IMR-90 (cell line): ENCODE measurements at regions not wholly inside any gene's neighbourhood (a gene's known extent, or its start where the extent isn't known, plus 50 kb on each side); places are given as distances from the start of the nearest gene placed in this dataset.
A peak's percentile ranks its signal among the peaks of the same experiment; 100 is the strongest.

Experiments used
- ATAC-seq: fragments of 200-7000 bp; cut with Tn5 transposase; 2 replicates; pipeline ENCODE4 v1.9.1; 2020; ENCODE audit warnings: low read depth, mild to moderate bottlenecking, moderate library complexity
- BruUV-seq: library from RNA; stranded (reverse); fragments of 400-500 nt; replicated peaks from 2 replicates; lab custom pipeline; 2021; lab: Mats Ljungman, UMichigan
- CTCF ChIA-PET: fragments of 300-600 bp; formaldehyde crosslinking; extraction: SDS; loops from one replicate; lab custom pipeline; 2021; ENCODE audit warnings: antibody characterized with exemption; lab: Yijun Ruan, JAX
- POLR2A ChIA-PET: fragments of 300-600 bp; sonication (Branson Sonifier 250); formaldehyde crosslinking; loops from one replicate; lab custom pipeline; 2022; ENCODE audit warnings: antibody characterized with exemption; ENCODE audit not compliant: unreplicated experiment; lab: Charles Lee
- DNase-seq: peaks from one replicate; pipeline ENCODE4 v3.0.0; 2013
- H2AFZ ChIP-seq: replicated peaks from 2 replicates; pipeline ENCODE3; 2013; ENCODE audit warnings: low read length, mild to moderate bottlenecking; ENCODE audit not compliant: poor library complexity
- H2AK5ac ChIP-seq: 2 replicates; pipeline ENCODE4 v1.6.1; 2013; ENCODE audit warnings: low read depth, low read length, inconsistent platforms
- H2AK9ac ChIP-seq: replicated peaks from 2 replicates; pipeline ENCODE3; 2013; ENCODE audit warnings: mild to moderate bottlenecking, low read depth, low read length, moderate library complexity; ENCODE audit not compliant: poor library complexity
- H2BK120ac ChIP-seq: 2 replicates; pipeline ENCODE4 v1.6.1; 2013; ENCODE audit warnings: low read depth, low read length, inconsistent platforms
- H2BK15ac ChIP-seq: 3 replicates; pipeline ENCODE4 v1.6.1; 2013; ENCODE audit warnings: low read depth, low read length, inconsistent platforms
- H2BK20ac ChIP-seq: 2 replicates; pipeline ENCODE4 v1.6.1; 2013; ENCODE audit warnings: low read depth, mild to moderate bottlenecking, inconsistent platforms, low read length, moderate library complexity
- H2BK5ac ChIP-seq: 2 replicates; pipeline ENCODE4 v1.6.1; 2013; ENCODE audit warnings: mild to moderate bottlenecking, low read depth, low read length, inconsistent platforms; ENCODE audit not compliant: poor library complexity, severe bottlenecking
- H3K14ac ChIP-seq: replicated peaks from 2 replicates; pipeline ENCODE4 v1.6.1; 2013; ENCODE audit warnings: low read depth, low read length, inconsistent platforms
- H3K18ac ChIP-seq: 2 replicates; pipeline ENCODE4 v1.6.1; 2013; ENCODE audit warnings: low read depth, low read length, control low read depth
- H3K23ac ChIP-seq: 2 replicates; pipeline ENCODE4 v1.6.1; 2013; ENCODE audit warnings: low read depth, low read length, inconsistent platforms
- H3K27ac ChIP-seq: 2 replicates; pipeline ENCODE4 v1.5.1; 2013; ENCODE audit warnings: mild to moderate bottlenecking, control low read depth, low read length; ENCODE audit not compliant: insufficient read depth
- H3K27me3 ChIP-seq: 2 replicates; pipeline ENCODE4 v1.6.1; 2013; ENCODE audit warnings: low read length; ENCODE audit not compliant: control insufficient read depth, insufficient read depth
- H3K36me3 ChIP-seq: 2 replicates; pipeline ENCODE4 v1.6.1; 2013; ENCODE audit warnings: low read length, mixed read lengths; ENCODE audit not compliant: control insufficient read depth, insufficient read depth
- H3K4ac ChIP-seq: 2 replicates; pipeline ENCODE4 v1.6.1; 2013; ENCODE audit warnings: low read depth, low read length, inconsistent platforms
- H3K4me1 ChIP-seq: 2 replicates; pipeline ENCODE4 v1.6.1; 2013; ENCODE audit warnings: low read length, mixed read lengths; ENCODE audit not compliant: control insufficient read depth, insufficient read depth
- H3K4me2 ChIP-seq: 2 replicates; pipeline ENCODE4 v1.6.1; 2013; ENCODE audit warnings: low read depth, mild to moderate bottlenecking, control low read depth, low read length, moderate library complexity
- H3K4me3 ChIP-seq: 2 replicates; pipeline ENCODE4 v1.5.1; 2013; ENCODE audit warnings: low read depth, mild to moderate bottlenecking, control low read depth, low read length, moderate library complexity; ENCODE audit not compliant: insufficient read depth
- H3K56ac ChIP-seq: 2 replicates; pipeline ENCODE4 v1.6.1; 2013; ENCODE audit warnings: low read length, inconsistent platforms; ENCODE audit not compliant: insufficient read depth; ENCODE audit errors: extremely low read depth
- H3K79me1 ChIP-seq, 2 experiments: 2 replicates each; pipeline ENCODE4 v1.6.1; 2013; ENCODE audit warnings: low read length in 2 of 2, inconsistent platforms in 1 of 2, low read depth in 1 of 2
- H3K9ac ChIP-seq: 2 replicates; pipeline ENCODE4 v1.6.1; 2013; ENCODE audit warnings: low read depth, low read length, control low read depth
- H3K9me1 ChIP-seq: 2 replicates; pipeline ENCODE4 v1.6.1; 2013; ENCODE audit warnings: low read length, inconsistent platforms; ENCODE audit not compliant: insufficient read depth
- H3K9me3 ChIP-seq: 2 replicates; pipeline ENCODE4 v1.6.1; 2013; ENCODE audit warnings: low read length; ENCODE audit not compliant: control insufficient read depth, insufficient read depth
- H4K20me1 ChIP-seq: 2 replicates; pipeline ENCODE4 v1.6.1; 2013; ENCODE audit warnings: low read length, inconsistent platforms; ENCODE audit not compliant: insufficient read depth
- H4K5ac ChIP-seq: 2 replicates; pipeline ENCODE4 v1.6.1; 2013; ENCODE audit warnings: mild to moderate bottlenecking, low read depth, low read length, control low read depth
- H4K8ac ChIP-seq, 2 experiments: 2 replicates each; pipeline ENCODE4 v1.6.1; 2013; ENCODE audit warnings: low read depth in 2 of 2, low read length in 2 of 2, control low read depth in 1 of 2, inconsistent platforms in 1 of 2
- H4K91ac ChIP-seq: 2 replicates; pipeline ENCODE4 v1.6.1; 2013; ENCODE audit warnings: low read depth, low read length, inconsistent platforms; ENCODE audit not compliant: insufficient read depth
- BHLHE40 ChIP-seq: fragments of 150-350 bp; IDR thresholded peaks from 2 replicates; pipeline ENCODE4 v1.6.1; 2016; ENCODE audit warnings: mild to moderate bottlenecking, low read depth, low read length
- CEBPB ChIP-seq: IDR thresholded peaks from 2 replicates; pipeline ENCODE4 v1.6.1; 2012; ENCODE audit warnings: low read depth, low read length, improper control_type of control experiment
- FOS ChIP-seq: fragments of 150-350 bp; IDR thresholded peaks from 2 replicates; pipeline ENCODE4 v1.6.1; 2016; ENCODE audit warnings: low read depth, low read length
- MAFK ChIP-seq: IDR thresholded peaks from 2 replicates; pipeline ENCODE4 v1.6.1; 2012; ENCODE audit warnings: low read depth, low read length, improper control_type of control experiment
- MAZ ChIP-seq: IDR thresholded peaks from 2 replicates; pipeline ENCODE4 v1.6.1; 2012; ENCODE audit warnings: low read depth, mild to moderate bottlenecking, low read length, improper control_type of control experiment, moderate library complexity, borderline replicate concordance
- MXI1 ChIP-seq: IDR thresholded peaks from 2 replicates; pipeline ENCODE4 v1.6.1; 2012; ENCODE audit warnings: low read depth, mild to moderate bottlenecking, low read length, moderate library complexity, borderline replicate concordance
- NFE2L2 ChIP-seq: fragments of 150-350 bp; IDR thresholded peaks from 2 replicates; pipeline ENCODE4 v1.6.1; 2016; ENCODE audit warnings: low read depth, mild to moderate bottlenecking, low read length
- RAD21 ChIP-seq: IDR thresholded peaks from 2 replicates; pipeline ENCODE4 v1.6.1; 2012; ENCODE audit warnings: low read length, improper control_type of control experiment
- RFX5 ChIP-seq: IDR thresholded peaks from 2 replicates; pipeline ENCODE4 v1.8.0; 2012; ENCODE audit warnings: low read depth, mild to moderate bottlenecking, low read length, moderate library complexity
- WGBS, 2 experiments: methylation state at CpG; one replicate each; pipeline versions ENCODE4 v1.1.5 to v1.1.7; 2013; ENCODE audit warnings: missing lambda C conversion rate in 2 of 2; ENCODE audit not compliant: insufficient read length in 1 of 2; ENCODE audit errors: extremely low coverage in 2 of 2; 5-methylcytosine and 5-hydroxymethylcytosine counted together
- dilution Hi-C: fragments of 300-500 bp; cut with HindIII; formaldehyde crosslinking; loops from one replicate; pipeline ENCODE4 v1.14.3; 2018; ENCODE audit warnings: low sequenced_read_pairs; ENCODE audit not compliant: unreplicated experiment
- in situ Hi-C: fragments of 300-500 bp; cut with MboI; formaldehyde crosslinking; loops from 3 replicates; pipeline ENCODE4 v1.14.3; 2019; ENCODE audit warnings: low sequenced_read_pairs, inconsistent platforms, mixed read lengths
- intact Hi-C: fragments of 100-400 bp; cut with micrococcal nuclease; formaldehyde crosslinking; loops from 2 replicates; pipeline ENCODE4 v1.10.0; 2022
- TF ChIP-seq, protein P1 (sequence below): conservative IDR thresholded peaks from 2 replicates; pipeline ENCODE4 v1.5.1; 2012; ENCODE audit warnings: mild to moderate bottlenecking, low read depth, low read length, improper control_type of control experiment
- TF ChIP-seq, protein P2 (sequence below): fragments of 150-350 bp; IDR thresholded peaks from 2 replicates; pipeline ENCODE4 v1.6.1; 2016; ENCODE audit warnings: low read depth, mild to moderate bottlenecking, low read length, moderate library complexity, borderline replicate concordance
- TF ChIP-seq, protein P3 (sequence below): fragments of 150-350 bp; IDR thresholded peaks from 2 replicates; pipeline ENCODE4 v1.6.1; 2017; ENCODE audit warnings: mild to moderate bottlenecking, antibody characterized with exemption, low read length, low read depth

DNA sequence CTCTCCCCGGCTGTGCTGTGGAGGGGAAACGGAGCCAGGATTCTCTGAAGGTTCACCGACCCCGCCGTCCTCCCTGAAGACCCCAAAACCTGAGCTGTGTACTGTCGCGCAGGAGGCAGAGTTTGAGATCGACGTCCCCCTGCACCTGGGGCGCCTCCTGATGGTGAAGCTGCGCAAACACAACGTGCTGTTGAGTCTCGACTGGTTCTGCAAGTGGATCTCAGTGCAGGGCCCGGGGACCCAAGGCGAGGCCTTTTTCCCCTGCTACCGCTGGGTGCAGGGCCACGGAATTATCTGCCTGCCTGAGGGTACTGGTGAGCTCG is 62.6 kb upstream of the TEKT1 start:
- Histone ChIP-seq H4K20me1 (no peaks in the 10 kb centered on the region), H3K4me1 (no peaks in the 10 kb centered on the region), H2BK20ac (no peak overlapping the region), H2AK9ac (no peak overlapping the region), H2BK120ac (no peak overlapping the region), H3K4ac (no peak overlapping the region), H3K27me3 (peaks cover 39% of the 10 kb centered on the region), H2AFZ (no peak overlapping the region), H3K9me3 (no peaks in the 10 kb centered on the region), H3K14ac (no peak overlapping the region), H2BK5ac (no peak overlapping the region), H2AK5ac (no peak overlapping the region), H3K9ac (no peak overlapping the region), H3K4me2 (no peak overlapping the region), H3K4me3 (no peak overlapping the region), H3K79me1 (no peaks in the 10 kb centered on the region), H3K56ac (no peak overlapping the region), H4K8ac (no peak overlapping the region), H4K5ac (no peak overlapping the region), H2BK15ac (no peak overlapping the region), H4K91ac (no peak overlapping the region), H3K36me3 (no peaks in the 10 kb centered on the region), H3K9me1 (no peaks in the 10 kb centered on the region), H3K27ac (no peak overlapping the region), H3K18ac (no peak overlapping the region), H3K23ac (no peak overlapping the region)
- POLR2A ChIA-PET: no interaction called here
- 11% methylated on average over 9 of the region's 18 CpGs; no CpG with 5 or more reads in 1 of the 2 experiments for WGBS, 2 experiments
- CTCF ChIA-PET: no interaction called here
- ATAC-seq (no peak; the same call in 1 of the 2 replicates), DNase-seq (no peak)
- dilution Hi-C loops: no loop called here
- no TSS peak for BruUV-seq
- in situ Hi-C loops: no loop called here
- no peak for TF ChIP-seq MAZ
- peak; percentile 22; the same call in 1 of the 2 replicates for TF ChIP-seq RAD21
- TF ChIP-seq MAFK: no peak
- TF ChIP-seq, protein P1, sequence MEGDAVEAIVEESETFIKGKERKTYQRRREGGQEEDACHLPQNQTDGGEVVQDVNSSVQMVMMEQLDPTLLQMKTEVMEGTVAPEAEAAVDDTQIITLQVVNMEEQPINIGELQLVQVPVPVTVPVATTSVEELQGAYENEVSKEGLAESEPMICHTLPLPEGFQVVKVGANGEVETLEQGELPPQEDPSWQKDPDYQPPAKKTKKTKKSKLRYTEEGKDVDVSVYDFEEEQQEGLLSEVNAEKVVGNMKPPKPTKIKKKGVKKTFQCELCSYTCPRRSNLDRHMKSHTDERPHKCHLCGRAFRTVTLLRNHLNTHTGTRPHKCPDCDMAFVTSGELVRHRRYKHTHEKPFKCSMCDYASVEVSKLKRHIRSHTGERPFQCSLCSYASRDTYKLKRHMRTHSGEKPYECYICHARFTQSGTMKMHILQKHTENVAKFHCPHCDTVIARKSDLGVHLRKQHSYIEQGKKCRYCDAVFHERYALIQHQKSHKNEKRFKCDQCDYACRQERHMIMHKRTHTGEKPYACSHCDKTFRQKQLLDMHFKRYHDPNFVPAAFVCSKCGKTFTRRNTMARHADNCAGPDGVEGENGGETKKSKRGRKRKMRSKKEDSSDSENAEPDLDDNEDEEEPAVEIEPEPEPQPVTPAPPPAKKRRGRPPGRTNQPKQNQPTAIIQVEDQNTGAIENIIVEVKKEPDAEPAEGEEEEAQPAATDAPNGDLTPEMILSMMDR: 0 out of 2 replicates have a peak, but pooled peaks have one; percentile 14
- TF ChIP-seq, protein P2, sequence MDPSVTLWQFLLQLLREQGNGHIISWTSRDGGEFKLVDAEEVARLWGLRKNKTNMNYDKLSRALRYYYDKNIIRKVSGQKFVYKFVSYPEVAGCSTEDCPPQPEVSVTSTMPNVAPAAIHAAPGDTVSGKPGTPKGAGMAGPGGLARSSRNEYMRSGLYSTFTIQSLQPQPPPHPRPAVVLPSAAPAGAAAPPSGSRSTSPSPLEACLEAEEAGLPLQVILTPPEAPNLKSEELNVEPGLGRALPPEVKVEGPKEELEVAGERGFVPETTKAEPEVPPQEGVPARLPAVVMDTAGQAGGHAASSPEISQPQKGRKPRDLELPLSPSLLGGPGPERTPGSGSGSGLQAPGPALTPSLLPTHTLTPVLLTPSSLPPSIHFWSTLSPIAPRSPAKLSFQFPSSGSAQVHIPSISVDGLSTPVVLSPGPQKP: no peak
- TF ChIP-seq MXI1: no peak
- TF ChIP-seq NFE2L2: no peak
- TF ChIP-seq BHLHE40: no peak
- TF ChIP-seq, protein P3, sequence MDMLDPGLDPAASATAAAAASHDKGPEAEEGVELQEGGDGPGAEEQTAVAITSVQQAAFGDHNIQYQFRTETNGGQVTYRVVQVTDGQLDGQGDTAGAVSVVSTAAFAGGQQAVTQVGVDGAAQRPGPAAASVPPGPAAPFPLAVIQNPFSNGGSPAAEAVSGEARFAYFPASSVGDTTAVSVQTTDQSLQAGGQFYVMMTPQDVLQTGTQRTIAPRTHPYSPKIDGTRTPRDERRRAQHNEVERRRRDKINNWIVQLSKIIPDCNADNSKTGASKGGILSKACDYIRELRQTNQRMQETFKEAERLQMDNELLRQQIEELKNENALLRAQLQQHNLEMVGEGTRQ: no peak
- no peak for TF ChIP-seq RFX5
- no peak for TF ChIP-seq CEBPB
- TF ChIP-seq FOS: no peak
- intact Hi-C loops: loop anchor here (2.0 kb wide), 1 partner anchor 227 kb away; no protein-coding TSS in a partner anchor
